ENCODE measurements at regions not wholly inside any gene's neighbourhood (a gene's known extent, or its start where the extent isn't known, plus 50 kb on each side); places are given as distances from the start of the nearest gene placed in this dataset.
"Not testable (repeated sequence)": the region's sequence is repeated elsewhere in the genome, so short reads cannot be mapped to it uniquely, and the experiment has no call there.

DNA sequence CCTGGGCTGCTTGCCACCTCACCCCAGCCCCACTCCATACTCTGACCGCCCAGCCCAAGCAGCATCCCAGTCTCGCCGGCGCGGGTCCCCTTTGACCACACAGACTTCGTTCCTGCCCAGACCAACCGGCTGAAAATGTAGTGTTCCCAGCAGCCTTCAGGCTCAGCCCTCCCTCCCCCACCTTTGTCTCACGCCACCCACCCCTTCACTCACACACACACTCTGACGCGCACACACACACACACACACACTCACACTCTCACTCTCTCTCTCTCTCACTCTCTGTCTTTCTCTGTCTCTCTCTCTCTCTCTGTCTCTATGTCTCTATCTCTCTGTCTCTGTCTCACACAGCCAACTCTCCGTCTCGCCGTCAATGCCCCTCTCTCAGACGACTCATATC is 61.0 kb upstream of the FCGR2A start:
- TF ChIP-seq CTCF (IDR thresholded peaks at IDR 0.05); FOSL2 (IDR thresholded peaks at IDR 0.05); FOSL2 (CRISPR knock-in tag; IDR thresholded peaks at IDR 0.05): not testable (repeated sequence)
